Vagina (tissue), 2 donors: ENCODE measurements at regions not wholly inside any gene's neighbourhood (a gene's known extent, or its start where the extent isn't known, plus 50 kb on each side); places are given as distances from the start of the nearest gene placed in this dataset.

Experiments
- DNase-seq, 2 donors: peaks; one replicate each; pipeline ENCODE4 v3.0.0-alpha.2; 2017; ENCODE audit errors: extremely low spot score in 2 of 2
- H3K27ac ChIP-seq: fragments of 200-600 bp; sonication (generic); one replicate; pipeline ENCODE4 v1.5.1; 2019
- H3K27me3 ChIP-seq: fragments of 200-600 bp; sonication (generic); one replicate; pipeline ENCODE4 v1.5.1; 2019
- H3K36me3 ChIP-seq, 2 donors: fragments of 200-600 bp; sonication (generic); one replicate each; pipeline ENCODE4 v1.5.1; 2017 to 2019
- H3K4me1 ChIP-seq: fragments of 200-600 bp; sonication (generic); one replicate; pipeline ENCODE4 v1.5.1; 2019
- H3K4me3 ChIP-seq, 2 donors: fragments of 200-600 bp; sonication (generic); 1 replicate in 1 of 2; 2 replicates in 1 of 2; pipeline ENCODE4 v1.5.1; 2016 to 2019
- H3K9me3 ChIP-seq: fragments of 200-600 bp; sonication (generic); one replicate; pipeline ENCODE4 v1.5.1; 2019
- CTCF ChIP-seq, 3 experiments: fragments of 450-650 bp in 2 of 3; fragments of 200-600 bp in 1 of 3; sonication (generic) in 1 of 3; IDR thresholded peaks; one replicate each; pipeline ENCODE4 v1.5.1; 2017 to 2019; ENCODE audit warnings: antibody characterized with exemption in 3 of 3, mild to moderate bottlenecking in 2 of 3, moderate library complexity in 2 of 3
- POLR2A ChIP-seq, 2 donors: fragments of 450-650 bp; IDR thresholded peaks; one replicate each; pipeline ENCODE4 v1.6.1; 2017; ENCODE audit warnings: antibody characterized with exemption in 2 of 2, mild to moderate bottlenecking in 2 of 2, moderate library complexity in 2 of 2
- POLR2AphosphoS5 ChIP-seq, 2 donors: sonication (generic); formaldehyde crosslinking; IDR thresholded peaks; one replicate each; pipeline ENCODE4 v1.9.0; 2017; ENCODE audit warnings: antibody characterized with exemption in 2 of 2, mild to moderate bottlenecking in 2 of 2, low read depth in 1 of 2; ENCODE audit not compliant: insufficient read depth in 1 of 2
- intact Hi-C: fragments of 100-400 bp; cut with DNase I; formaldehyde crosslinking; loops from one replicate; pipeline ENCODE4 v1.15.1; 2023

- no peak for DNase-seq
- no peaks in the 10 kb centered on the region for H3K36me3 ChIP-seq
- no peaks in the 10 kb centered on the region for H3K27me3 ChIP-seq
- TF ChIP-seq CTCF (IDR thresholded peaks at IDR 0.05) (no peak), POLR2AphosphoS5 (IDR thresholded peaks at IDR 0.05; ENCODE audit: insufficient read depth in 1 of 2, low read depth in 1 of 2) (no peak), POLR2A (IDR thresholded peaks at IDR 0.05) (no peak)
- H3K9me3 ChIP-seq = no peaks in the 10 kb centered on the region
- H3K4me1 ChIP-seq = no peaks in the 10 kb centered on the region
- H3K27ac ChIP-seq = no peak overlapping the region
- intact Hi-C loops = no loop called here
- no peak overlapping the region for H3K4me3 ChIP-seq
Observed at GRCh38 chr2:146785101-146785500, 1059.7 kb upstream of the ACVR2A start.

GRCh38 chr2:146784602-146785001 lies 1060.2 kb upstream of the ACVR2A start:
- no peaks in the 10 kb centered on the region for H3K27me3 ChIP-seq
- TF ChIP-seq CTCF (IDR thresholded peaks at IDR 0.05) = no peak
- TF ChIP-seq POLR2A (IDR thresholded peaks at IDR 0.05) = no peak
- no peak for TF ChIP-seq POLR2AphosphoS5 (IDR thresholded peaks at IDR 0.05; ENCODE audit: insufficient read depth in 1 of 2, low read depth in 1 of 2)
- DNase-seq = no peak
- intact Hi-C loops = no loop called here
- H3K27ac ChIP-seq = no peak overlapping the region
- H3K4me1 ChIP-seq = no peaks in the 10 kb centered on the region
- H3K36me3 ChIP-seq = no peaks in the 10 kb centered on the region
- no peak overlapping the region for H3K4me3 ChIP-seq
- no peaks in the 10 kb centered on the region for H3K9me3 ChIP-seq

GRCh38 chr2:146777181-146777580 lies 1067.6 kb upstream of the ACVR2A start:
- Histone ChIP-seq H3K9me3 (no peaks in the 10 kb centered on the region), H3K4me3 (no peak overlapping the region), H3K27me3 (no peaks in the 10 kb centered on the region), H3K27ac (no peak overlapping the region), H3K4me1 (no peaks in the 10 kb centered on the region), H3K36me3 (no peaks in the 10 kb centered on the region)
- DNase-seq = no peak
- no peak for TF ChIP-seq POLR2A (IDR thresholded peaks at IDR 0.05)
- TF ChIP-seq POLR2AphosphoS5 (IDR thresholded peaks at IDR 0.05; ENCODE audit: insufficient read depth in 1 of 2, low read depth in 1 of 2) = no peak
- no peak for TF ChIP-seq CTCF (IDR thresholded peaks at IDR 0.05)
- intact Hi-C loops = no loop called here

GRCh38 chr2:146776596-146776995 lies 1068.2 kb upstream of the ACVR2A start:
- Histone ChIP-seq H3K4me1 (no peaks in the 10 kb centered on the region), H3K4me3 (no peak overlapping the region), H3K27me3 (no peaks in the 10 kb centered on the region), H3K9me3 (no peaks in the 10 kb centered on the region), H3K36me3 (no peaks in the 10 kb centered on the region), H3K27ac (no peak overlapping the region)
- intact Hi-C loops = no loop called here
- TF ChIP-seq CTCF (IDR thresholded peaks at IDR 0.05) (no peak), POLR2A (IDR thresholded peaks at IDR 0.05) (no peak), POLR2AphosphoS5 (IDR thresholded peaks at IDR 0.05; ENCODE audit: insufficient read depth in 1 of 2, low read depth in 1 of 2) (no peak)
- DNase-seq = no peak

GRCh38 chr2:146771531-146771930 lies 1073.3 kb upstream of the ACVR2A start:
- no peak for TF ChIP-seq POLR2A (IDR thresholded peaks at IDR 0.05)
- TF ChIP-seq CTCF (IDR thresholded peaks at IDR 0.05) = no peak
- TF ChIP-seq POLR2AphosphoS5 (IDR thresholded peaks at IDR 0.05; ENCODE audit: insufficient read depth in 1 of 2, low read depth in 1 of 2) = no peak
- Histone ChIP-seq H3K4me3 (no peak overlapping the region), H3K4me1 (no peaks in the 10 kb centered on the region), H3K36me3 (no peaks in the 10 kb centered on the region), H3K27ac (no peak overlapping the region), H3K9me3 (no peaks in the 10 kb centered on the region), H3K27me3 (no peaks in the 10 kb centered on the region)
- no peak for DNase-seq
- intact Hi-C loops = no loop called here
